ENCODE measurements at regions not wholly inside any gene's neighbourhood (a gene's known extent, or its start where the extent isn't known, plus 50 kb on each side); places are given as distances from the start of the nearest gene placed in this dataset.
"Not testable (repeated sequence)": the region's sequence is repeated elsewhere in the genome, so short reads cannot be mapped to it uniquely, and the experiment has no call there.

DNA sequence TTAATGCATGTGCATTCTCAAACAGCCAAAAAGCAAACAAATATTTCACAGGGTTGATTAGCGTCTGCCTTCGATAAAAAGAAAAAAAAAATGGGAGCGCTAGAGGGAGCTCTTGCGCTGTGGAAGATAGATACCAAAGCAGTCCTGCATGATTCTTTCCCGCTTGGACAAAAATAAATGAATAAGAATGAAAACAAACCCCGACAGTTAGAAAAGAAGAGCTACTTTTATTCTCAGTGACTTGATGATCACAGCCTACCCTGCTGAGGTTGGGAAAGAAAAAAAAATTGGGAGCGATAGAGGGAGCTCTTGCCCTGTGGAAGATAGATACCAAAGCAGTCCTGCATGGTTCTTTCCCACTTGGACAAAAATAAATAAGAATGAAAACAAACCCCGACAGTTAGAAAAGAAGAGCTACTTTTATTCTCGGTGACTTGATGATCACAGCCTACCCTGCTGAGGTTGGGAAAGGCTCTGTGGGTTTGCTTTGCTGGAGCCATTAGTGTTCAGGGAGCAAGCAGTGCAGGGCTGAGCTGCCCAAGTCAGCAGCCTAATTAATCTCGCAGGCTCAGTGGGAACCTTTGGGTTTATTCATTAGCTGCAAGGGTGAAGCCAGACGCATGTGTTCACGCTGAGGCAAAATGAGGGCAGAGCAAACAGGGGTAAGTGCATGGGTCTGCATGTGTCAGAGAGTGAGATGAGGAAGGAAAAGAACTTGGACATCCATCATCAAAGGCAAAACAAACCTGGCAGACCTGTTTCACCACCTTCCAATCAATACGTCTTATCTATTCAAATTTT, 249.3 kb upstream of the PRKX start:
- Mint-ChIP-seq H3K4me3 (peak overlapping the region in 2 of 7 donors; percentile 17 to 67), H3K27me3 (peaks cover 14 to 34% of the 10 kb centered on the region in 2 donors), H3K9me3 (peaks cover 0 to 5% (median 0%) of the 10 kb centered on the region in 5 donors), H3K27ac (no peak overlapping the region), H3K4me1 (peaks cover 5 to 15% (median 7%) of the 10 kb centered on the region in 3 donors), H3K36me3 (no peaks in the 10 kb centered on the region)
- DNase-seq = peak in 1 of 5 donors; percentile 11
- Histone ChIP-seq H3K4me3 (ENCODE audit: low read length) (no peak overlapping the region), H3K36me3 (ENCODE audit: insufficient read depth, low read length) (no peaks in the 10 kb centered on the region), H3K27me3 (ENCODE audit: insufficient read depth, low read length, poor library complexity, severe bottlenecking) (no peaks in the 10 kb centered on the region), H3K4me1 (ENCODE audit: insufficient read depth, low read length) (no peaks in the 10 kb centered on the region), H3K9me3 (ENCODE audit: low read length) (no peaks in the 10 kb centered on the region), H3K27ac (ENCODE audit: low read depth, low read length) (no peak overlapping the region)
- ChIA-PET CTCF (interaction anchor here (1.6 kb wide), 1 partner anchor 22 kb away, joined by 4 read pairs; no protein-coding TSS in a partner anchor), POLR2A (no interaction called here)

DNA sequence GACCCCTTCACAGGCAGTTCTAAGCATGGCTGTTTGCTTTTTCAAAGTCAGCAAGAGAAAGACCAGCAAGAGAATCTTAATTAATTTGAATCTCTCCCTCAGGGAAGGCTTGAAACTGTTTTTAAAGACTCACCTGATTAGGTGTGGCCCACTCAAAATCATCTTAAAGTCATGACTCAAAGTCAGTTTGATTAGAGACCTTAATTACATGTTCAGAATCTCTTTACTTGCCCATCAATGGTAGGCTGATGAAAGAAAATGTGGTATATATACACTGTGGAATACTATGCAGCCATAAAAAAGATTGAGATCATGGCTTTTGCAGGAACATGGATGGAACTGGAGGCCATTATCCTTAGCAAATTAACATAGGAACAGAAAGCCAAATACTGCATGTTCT, 247.5 kb upstream of the PRKX start:
- no peaks in the 10 kb centered on the region for H3K36me3 ChIP-seq (ENCODE audit: insufficient read depth, low read length)
- peaks cover 14 to 32% of the 10 kb centered on the region in 2 donors for H3K27me3 Mint-ChIP-seq
- H3K4me3 ChIP-seq (ENCODE audit: low read length) = no peak overlapping the region
- DNase-seq = no peak
- H3K9me3 Mint-ChIP-seq = peaks cover 0 to 5% (median 0%) of the 10 kb centered on the region in 5 donors
- no peaks in the 10 kb centered on the region for H3K27me3 ChIP-seq (ENCODE audit: insufficient read depth, low read length, poor library complexity, severe bottlenecking)
- H3K4me3 Mint-ChIP-seq = no peak overlapping the region
- ChIA-PET CTCF (no interaction called here), POLR2A (no interaction called here)
- H3K4me1 ChIP-seq (ENCODE audit: insufficient read depth, low read length) = no peaks in the 10 kb centered on the region
- no peaks in the 10 kb centered on the region for H3K9me3 ChIP-seq (ENCODE audit: low read length)
- no peak overlapping the region for H3K27ac Mint-ChIP-seq
- no peak overlapping the region for H3K27ac ChIP-seq (ENCODE audit: low read depth, low read length)
- H3K36me3 Mint-ChIP-seq = no peaks in the 10 kb centered on the region
- H3K4me1 Mint-ChIP-seq = peaks cover 5 to 15% (median 7%) of the 10 kb centered on the region in 3 donors

GRCh38 chrX:3951859-3952258, 238.4 kb upstream of the PRKX start:
- Mint-ChIP-seq H3K9me3 (peaks cover 0 to 10% (median 6%) of the 10 kb centered on the region in 5 donors), H3K4me3 (no peak overlapping the region), H3K36me3 (no peaks in the 10 kb centered on the region), H3K27ac (no peak overlapping the region), H3K27me3 (peaks cover 4 to 11% of the 10 kb centered on the region in 2 donors), H3K4me1 (no peaks in the 10 kb centered on the region)
- Histone ChIP-seq H3K27ac (ENCODE audit: low read depth, low read length) (no peak overlapping the region), H3K9me3 (ENCODE audit: low read length) (no peaks in the 10 kb centered on the region), H3K4me1 (ENCODE audit: insufficient read depth, low read length) (no peaks in the 10 kb centered on the region), H3K27me3 (ENCODE audit: insufficient read depth, low read length, poor library complexity, severe bottlenecking) (no peaks in the 10 kb centered on the region), H3K4me3 (ENCODE audit: low read length) (no peak overlapping the region), H3K36me3 (ENCODE audit: insufficient read depth, low read length) (no peaks in the 10 kb centered on the region)
- ChIA-PET POLR2A (no interaction called here), CTCF (no interaction called here)
- DNase-seq = no peak

GRCh38 chrX:3950373-3950772, 236.9 kb upstream of the PRKX start:
- no peak overlapping the region for H3K27ac Mint-ChIP-seq
- DNase-seq = no peak
- no peaks in the 10 kb centered on the region for H3K36me3 Mint-ChIP-seq
- H3K4me1 Mint-ChIP-seq = no peaks in the 10 kb centered on the region
- CTCF ChIA-PET = no interaction called here
- H3K4me1 ChIP-seq (ENCODE audit: insufficient read depth, low read length) = no peaks in the 10 kb centered on the region
- H3K9me3 ChIP-seq (ENCODE audit: low read length) = no peaks in the 10 kb centered on the region
- H3K27me3 ChIP-seq (ENCODE audit: insufficient read depth, low read length, poor library complexity, severe bottlenecking) = no peaks in the 10 kb centered on the region
- peaks cover 7 to 18% of the 10 kb centered on the region in 2 donors for H3K27me3 Mint-ChIP-seq
- POLR2A ChIA-PET = no interaction called here
- no peaks in the 10 kb centered on the region for H3K36me3 ChIP-seq (ENCODE audit: insufficient read depth, low read length)
- H3K9me3 Mint-ChIP-seq = peaks cover 0 to 10% (median 6%) of the 10 kb centered on the region in 5 donors
- no peak overlapping the region for H3K27ac ChIP-seq (ENCODE audit: low read depth, low read length)
- no peak overlapping the region for H3K4me3 ChIP-seq (ENCODE audit: low read length)
- H3K4me3 Mint-ChIP-seq = no peak overlapping the region

DNA sequence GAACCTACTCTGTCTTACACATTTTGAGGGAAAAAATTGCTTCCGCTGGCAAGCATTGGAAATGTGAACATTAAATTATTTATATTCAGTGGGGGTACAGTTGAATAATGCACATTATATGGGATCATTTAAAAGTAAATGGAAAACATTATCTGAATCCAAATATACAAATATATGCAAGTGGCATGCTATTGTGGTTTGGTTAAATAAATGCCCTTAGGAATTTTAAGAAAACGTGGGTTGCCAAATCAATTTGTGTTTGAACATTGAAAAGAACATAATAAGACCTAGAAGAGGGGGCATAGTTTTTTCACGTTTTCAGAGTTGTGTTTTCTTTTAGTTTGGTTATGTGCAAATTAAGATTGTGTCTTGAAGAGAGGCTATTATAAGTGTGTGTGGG, 230.5 kb upstream of the PRKX start:
- POLR2A ChIA-PET = no interaction called here
- no peak for DNase-seq
- Mint-ChIP-seq H3K36me3 (no peaks in the 10 kb centered on the region), H3K4me3 (no peak overlapping the region), H3K27me3 (peaks cover 12 to 28% of the 10 kb centered on the region in 2 donors), H3K4me1 (no peaks in the 10 kb centered on the region), H3K9me3 (peaks cover 0 to 8% (median 4%) of the 10 kb centered on the region in 5 donors), H3K27ac (no peak overlapping the region)
- CTCF ChIA-PET = no interaction called here
- Histone ChIP-seq H3K4me3 (ENCODE audit: low read length) (no peak overlapping the region), H3K36me3 (ENCODE audit: insufficient read depth, low read length) (no peaks in the 10 kb centered on the region), H3K9me3 (ENCODE audit: low read length) (no peaks in the 10 kb centered on the region), H3K27ac (ENCODE audit: low read depth, low read length) (no peak overlapping the region), H3K4me1 (ENCODE audit: insufficient read depth, low read length) (no peaks in the 10 kb centered on the region), H3K27me3 (ENCODE audit: insufficient read depth, low read length, poor library complexity, severe bottlenecking) (no peaks in the 10 kb centered on the region)

DNA sequence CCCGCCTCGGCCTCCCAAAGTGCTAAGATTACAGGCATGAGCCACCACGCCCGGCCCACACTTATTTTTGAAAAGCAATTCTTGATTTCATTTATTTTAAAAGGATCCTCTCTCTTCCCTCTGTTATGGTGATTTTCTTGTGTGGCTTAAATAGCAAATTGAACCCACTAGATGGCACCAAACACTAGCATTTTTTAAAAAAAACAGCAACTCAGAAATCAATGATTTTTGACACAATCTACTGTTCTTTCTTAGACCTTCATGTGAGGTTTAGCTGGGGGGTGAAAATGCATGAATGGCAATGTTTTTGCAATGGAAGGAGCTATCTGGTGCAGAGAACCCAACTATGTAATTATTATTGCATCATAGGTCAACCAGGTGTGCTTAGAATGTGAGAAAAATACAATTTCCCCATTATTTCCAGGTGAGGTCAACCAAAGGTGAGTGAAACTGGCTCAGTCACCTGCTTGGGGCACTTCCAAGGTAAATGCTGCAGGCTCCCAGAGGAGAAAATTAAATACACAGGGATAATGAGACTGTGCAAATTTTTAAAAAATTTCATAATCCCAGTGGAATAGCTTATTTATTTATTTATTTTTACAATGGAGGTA, 226.7 kb upstream of the PRKX start:
- Histone ChIP-seq H3K4me3 (ENCODE audit: low read length) (no peak overlapping the region), H3K27ac (ENCODE audit: low read depth, low read length) (no peak overlapping the region), H3K4me1 (ENCODE audit: insufficient read depth, low read length) (no peaks in the 10 kb centered on the region), H3K27me3 (ENCODE audit: insufficient read depth, low read length, poor library complexity, severe bottlenecking) (no peaks in the 10 kb centered on the region), H3K36me3 (ENCODE audit: insufficient read depth, low read length) (no peaks in the 10 kb centered on the region), H3K9me3 (ENCODE audit: low read length) (no peaks in the 10 kb centered on the region)
- Mint-ChIP-seq H3K9me3 (peaks cover 0 to 8% (median 2%) of the 10 kb centered on the region in 5 donors), H3K27ac (no peak overlapping the region), H3K4me3 (no peak overlapping the region), H3K27me3 (peaks cover 7 to 17% of the 10 kb centered on the region in 2 donors), H3K4me1 (no peaks in the 10 kb centered on the region), H3K36me3 (no peaks in the 10 kb centered on the region)
- DNase-seq = peak in 2 of 5 donors; percentile 4 to 5
- CTCF ChIA-PET = interaction anchor here (1.4 kb wide), 1 partner anchor 22 kb away, joined by 4 read pairs; no protein-coding TSS in a partner anchor
- POLR2A ChIA-PET = no interaction called here

- no peaks in the 10 kb centered on the region for H3K4me1 Mint-ChIP-seq
- H3K27me3 Mint-ChIP-seq = peaks cover 3 to 10% of the 10 kb centered on the region in 2 donors
- Histone ChIP-seq H3K27ac (ENCODE audit: low read depth, low read length) (no peak overlapping the region), H3K27me3 (ENCODE audit: insufficient read depth, low read length, poor library complexity, severe bottlenecking) (no peaks in the 10 kb centered on the region), H3K36me3 (ENCODE audit: insufficient read depth, low read length) (no peaks in the 10 kb centered on the region), H3K9me3 (ENCODE audit: low read length) (no peaks in the 10 kb centered on the region), H3K4me3 (ENCODE audit: low read length) (no peak overlapping the region), H3K4me1 (ENCODE audit: insufficient read depth, low read length) (no peaks in the 10 kb centered on the region)
- ChIA-PET POLR2A (no interaction called here), CTCF (no interaction called here)
- H3K27ac Mint-ChIP-seq = no peak overlapping the region
- no peak for DNase-seq
- no peaks in the 10 kb centered on the region for H3K36me3 Mint-ChIP-seq
- H3K9me3 Mint-ChIP-seq = peaks cover 0 to 8% (median 2%) of the 10 kb centered on the region in 5 donors
- no peak overlapping the region for H3K4me3 Mint-ChIP-seq
These were observed 225.1 kb upstream of the PRKX start for GRCh38 chrX:3938587-3938986.

DNA sequence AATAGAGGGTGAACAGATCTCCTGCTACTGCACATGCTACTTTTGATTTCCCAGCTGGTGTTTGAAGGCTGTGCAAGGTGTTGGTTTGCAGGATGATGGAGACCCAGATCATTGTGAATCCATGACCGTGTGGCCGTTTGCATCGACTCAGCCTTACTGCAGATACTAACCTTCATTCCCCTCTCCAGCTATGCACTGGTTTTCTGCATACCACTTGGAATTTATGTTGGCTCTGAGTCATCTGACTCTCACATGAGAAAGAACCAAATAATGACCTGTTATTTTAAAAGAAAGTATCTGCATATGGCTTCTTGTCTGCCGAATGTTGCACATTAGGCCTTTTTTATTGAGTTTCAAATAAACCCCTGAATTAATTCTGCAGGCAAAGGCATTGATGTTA, 221.7 kb upstream of the PRKX start:
- POLR2A ChIA-PET, CTCF ChIA-PET, DNase-seq: not testable (repeated sequence)

More for the DNA sequence above, 221.7 kb upstream of the PRKX start:
- H3K4me1 Mint-ChIP-seq; H3K36me3 Mint-ChIP-seq; H3K36me3 ChIP-seq (ENCODE audit: insufficient read depth, low read length); H3K27me3 Mint-ChIP-seq; H3K4me1 ChIP-seq (ENCODE audit: insufficient read depth, low read length); H3K4me3 Mint-ChIP-seq; H3K27ac ChIP-seq (ENCODE audit: low read depth, low read length); H3K27me3 ChIP-seq (ENCODE audit: insufficient read depth, low read length, poor library complexity, severe bottlenecking); H3K9me3 ChIP-seq (ENCODE audit: low read length); H3K4me3 ChIP-seq (ENCODE audit: low read length); H3K27ac Mint-ChIP-seq; H3K9me3 Mint-ChIP-seq: not testable (repeated sequence)

Measured in CD8-positive, alpha-beta memory T cell (primary cell).